ENCODE measurements at regions not wholly inside any gene's neighbourhood (a gene's known extent, or its start where the extent isn't known, plus 50 kb on each side); places are given as distances from the start of the nearest gene placed in this dataset.

DNA sequence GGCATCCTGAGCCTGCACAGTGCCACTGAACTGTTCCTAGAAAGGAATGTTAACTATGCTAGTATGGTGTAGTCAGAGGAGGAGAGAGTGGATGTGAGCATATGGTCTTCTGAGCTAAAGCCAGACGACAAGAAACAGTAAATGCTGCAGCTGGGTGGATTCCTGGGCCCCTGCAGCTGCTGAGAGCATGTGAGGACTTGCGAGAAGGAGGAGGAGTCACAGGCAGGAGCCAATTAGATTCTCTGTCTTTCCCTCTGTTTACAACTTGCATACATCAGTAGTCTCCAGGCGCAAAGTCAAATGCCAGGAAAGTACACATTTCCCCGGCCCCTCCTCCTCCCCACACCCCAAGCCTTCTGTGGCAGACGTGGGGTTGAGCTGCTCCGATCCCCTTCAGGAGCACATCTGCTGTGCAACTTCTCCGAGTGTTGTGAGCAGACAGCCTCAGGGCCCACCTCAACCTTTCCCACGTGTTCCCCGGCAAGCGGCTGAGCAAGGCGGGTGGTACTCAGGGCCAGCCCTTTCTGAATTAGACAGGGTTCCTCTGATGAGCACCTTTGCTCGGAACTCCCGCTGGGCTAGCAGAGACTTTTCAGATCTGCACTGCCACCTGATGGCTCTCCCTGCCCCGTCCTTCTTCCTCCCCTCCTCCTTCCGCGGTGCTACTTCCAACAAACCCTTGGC, 108.7 kb upstream of the ATP6AP2 start:
- POLR2A ChIA-PET: interaction anchor here (0.6 kb wide), 2 partner anchors 196 to 295 kb away, joined by 3 read pairs; no protein-coding TSS in a partner anchor
- Mint-ChIP-seq H3K4me3 (peak overlapping the region; percentile 69), H3K27ac (no peak overlapping the region)

More for the DNA sequence above, 108.7 kb upstream of the ATP6AP2 start:
- peaks cover 0 to 7% (median 0%) of the 10 kb centered on the region in 4 experiments for H3K27me3 ChIP-seq (replicated peaks in 1 of 4; ENCODE audit: control extremely low read depth in 1 of 4, control insufficient read depth in 3 of 4, insufficient read depth in 4 of 4, low read length in 3 of 4)
- H3K9ac ChIP-seq (ENCODE audit: low read length): no peak overlapping the region
- Mint-ChIP-seq H3K4me1 (peaks cover 22% of the 10 kb centered on the region), H3K9me3 (ENCODE audit: insufficient read depth) (no peaks in the 10 kb centered on the region), H3K27me3 (peaks cover 22% of the 10 kb centered on the region)
- no peaks in the 10 kb centered on the region for H3K9me3 ChIP-seq (ENCODE audit: control extremely low read depth in 1 of 3, control insufficient read depth in 2 of 3, insufficient read depth in 1 of 3, low read length in 2 of 3)
- H2AFZ ChIP-seq (ENCODE audit: insufficient read depth, low read depth, low read length, poor library complexity, severe bottlenecking): no peak overlapping the region
- TF ChIP-seq, protein P1, sequence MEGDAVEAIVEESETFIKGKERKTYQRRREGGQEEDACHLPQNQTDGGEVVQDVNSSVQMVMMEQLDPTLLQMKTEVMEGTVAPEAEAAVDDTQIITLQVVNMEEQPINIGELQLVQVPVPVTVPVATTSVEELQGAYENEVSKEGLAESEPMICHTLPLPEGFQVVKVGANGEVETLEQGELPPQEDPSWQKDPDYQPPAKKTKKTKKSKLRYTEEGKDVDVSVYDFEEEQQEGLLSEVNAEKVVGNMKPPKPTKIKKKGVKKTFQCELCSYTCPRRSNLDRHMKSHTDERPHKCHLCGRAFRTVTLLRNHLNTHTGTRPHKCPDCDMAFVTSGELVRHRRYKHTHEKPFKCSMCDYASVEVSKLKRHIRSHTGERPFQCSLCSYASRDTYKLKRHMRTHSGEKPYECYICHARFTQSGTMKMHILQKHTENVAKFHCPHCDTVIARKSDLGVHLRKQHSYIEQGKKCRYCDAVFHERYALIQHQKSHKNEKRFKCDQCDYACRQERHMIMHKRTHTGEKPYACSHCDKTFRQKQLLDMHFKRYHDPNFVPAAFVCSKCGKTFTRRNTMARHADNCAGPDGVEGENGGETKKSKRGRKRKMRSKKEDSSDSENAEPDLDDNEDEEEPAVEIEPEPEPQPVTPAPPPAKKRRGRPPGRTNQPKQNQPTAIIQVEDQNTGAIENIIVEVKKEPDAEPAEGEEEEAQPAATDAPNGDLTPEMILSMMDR (IDR thresholded peaks at IDR 0.05): peak; percentile 14
- TF ChIP-seq EZH2 (IDR thresholded peaks at IDR 0.05; ENCODE audit: borderline replicate concordance, insufficient read depth, low read depth, low read length, poor library complexity, severe bottlenecking): no peak
- intact Hi-C loops (cut with micrococcal nuclease): loop anchor here (5.0 kb wide), 1 partner anchor 1210 kb away; no protein-coding TSS in a partner anchor
- no peaks in the 10 kb centered on the region for H3K36me3 ChIP-seq (replicated peaks in 1 of 2; ENCODE audit: control extremely low read depth in 1 of 2, control insufficient read depth in 1 of 2, extremely low read depth in 1 of 2, insufficient read depth in 2 of 2, low read length in 1 of 2)
- 0% methylated on average over 9 of the region's 16 CpGs for WGBS (ENCODE audit: insufficient coverage)
- no peaks in the 10 kb centered on the region for H4K20me1 ChIP-seq (ENCODE audit: control insufficient read depth, insufficient read depth, low read length, poor library complexity, severe bottlenecking)
- peak; percentile 73 for ATAC-seq (ENCODE audit: low read depth)
- peak overlapping the region; percentile 32 for H3K4me2 ChIP-seq (replicated peaks; ENCODE audit: low read depth, low read length, poor library complexity, severe bottlenecking)
- DNase-seq: peak; percentile 43
- no peaks in the 10 kb centered on the region for H3K79me2 ChIP-seq (ENCODE audit: control insufficient read depth, insufficient read depth, low read length)
- peaks cover 12 to 19% of the 10 kb centered on the region in 2 donors for H3K4me1 ChIP-seq (ENCODE audit: control insufficient read depth in 2 of 2, insufficient read depth in 2 of 2, low read length in 2 of 2)
- no peak overlapping the region for H3K4me3 ChIP-seq (ENCODE audit: control extremely low read depth in 1 of 5, extremely low read depth in 1 of 5, insufficient read depth in 1 of 5, low read depth in 2 of 5, low read length in 4 of 5)
- no peak overlapping the region for H3K27ac ChIP-seq (ENCODE audit: low read length in 2 of 2)
- CTCF ChIA-PET: interaction anchor here (1.2 kb wide), 2 partner anchors 304 to 741 kb away, joined by 3 to 4 read pairs; no protein-coding TSS in a partner anchor
